Activated CD8-positive, alpha-beta memory T cell treated with anti-CD3 and anti-CD28 coated beads, Interleukin-2, amount 50 U/mL, for 1 hour (primary cell): ENCODE measurements at regions not wholly inside any gene's neighbourhood (a gene's known extent, or its start where the extent isn't known, plus 50 kb on each side); places are given as distances from the start of the nearest gene placed in this dataset.

Experiments used
- DNase-seq: peaks from one replicate; pipeline ENCODE4 v3.0.0-alpha.2; 2020; ENCODE audit errors: extremely low read depth

GRCh38 chr4:19403786-19404370 lies 847.8 kb upstream of the SLIT2 start:
- DNase-seq: no peak

- no peak for DNase-seq
These were observed 849.1 kb upstream of the SLIT2 start for GRCh38 chr4:19402581-19403065.

GRCh38 chr4:19401301-19402080 lies 850.2 kb upstream of the SLIT2 start:
- no peak for DNase-seq

GRCh38 chr4:19400820-19401219 lies 850.9 kb upstream of the SLIT2 start:
- no peak for DNase-seq

- DNase-seq: no peak
These were observed 852.7 kb upstream of the SLIT2 start for GRCh38 chr4:19399001-19399400.

- no peak for DNase-seq
These were observed 864.9 kb upstream of the SLIT2 start for GRCh38 chr4:19386786-19387185.

- no peak for DNase-seq
These were observed 868.5 kb upstream of the SLIT2 start for GRCh38 chr4:19382993-19383756.

- no peak for DNase-seq
These were observed 870.6 kb upstream of the SLIT2 start for GRCh38 chr4:19381068-19381467.

GRCh38 chr4:19380600-19380999 lies 871.1 kb upstream of the SLIT2 start:
- DNase-seq: no peak

- no peak for DNase-seq
These were observed 872.5 kb upstream of the SLIT2 start for GRCh38 chr4:19379191-19379708.

- no peak for DNase-seq
These were observed 875.8 kb upstream of the SLIT2 start for GRCh38 chr4:19375931-19376330.

GRCh38 chr4:19375136-19375804 lies 876.4 kb upstream of the SLIT2 start:
- DNase-seq: no peak

GRCh38 chr4:19372390-19372789 lies 879.3 kb upstream of the SLIT2 start:
- DNase-seq: no peak

GRCh38 chr4:19368800-19369199 lies 882.9 kb upstream of the SLIT2 start:
- no peak for DNase-seq

- DNase-seq: no peak
These were observed 884.8 kb upstream of the SLIT2 start for GRCh38 chr4:19366916-19367315.

GRCh38 chr4:19358015-19358414 lies 893.7 kb upstream of the SLIT2 start:
- no peak for DNase-seq

GRCh38 chr4:19349416-19349815 lies 902.3 kb upstream of the SLIT2 start:
- DNase-seq: no peak

- DNase-seq: no peak
These were observed 903.0 kb upstream of the SLIT2 start for GRCh38 chr4:19348746-19349145.

GRCh38 chr4:19346636-19347035 lies 905.1 kb upstream of the SLIT2 start:
- DNase-seq: no peak

GRCh38 chr4:19329631-19330030 lies 922.1 kb upstream of the SLIT2 start:
- DNase-seq: no peak

GRCh38 chr4:19329077-19329476 lies 922.6 kb upstream of the SLIT2 start:
- no peak for DNase-seq

GRCh38 chr4:19327364-19327763 lies 924.3 kb upstream of the SLIT2 start:
- DNase-seq: no peak
